Brain microvascular endothelial cell (primary cell): ENCODE measurements at regions not wholly inside any gene's neighbourhood (a gene's known extent, or its start where the extent isn't known, plus 50 kb on each side); places are given as distances from the start of the nearest gene placed in this dataset.

ENCODE experiments used
- DNase-seq: peaks from one replicate; pipeline ENCODE4 v3.0.0-alpha.2; 2020
- H3K27ac ChIP-seq: fragments of 250-450 bp; sonication (Bioruptor Pico); 2 replicates; pipeline ENCODE4 v1.5.1; 2020; ENCODE audit warnings: mild to moderate bottlenecking, moderate library complexity
- H3K27me3 ChIP-seq: fragments of 250-450 bp; sonication (Bioruptor Pico); replicated peaks from 2 replicates; pipeline ENCODE4 v1.5.1; 2020; ENCODE audit warnings: mild to moderate bottlenecking
- H3K36me3 ChIP-seq: fragments of 250-450 bp; sonication (Bioruptor Pico); replicated peaks from 2 replicates; pipeline ENCODE4 v1.5.1; 2020; ENCODE audit warnings: mild to moderate bottlenecking
- H3K4me3 ChIP-seq: 2 replicates; pipeline ENCODE4 v1.5.1; 2011; ENCODE audit warnings: low read depth, mild to moderate bottlenecking, control low read depth, low read length, moderate library complexity
- CTCF ChIP-seq: IDR thresholded peaks from 2 replicates; pipeline ENCODE4 v1.5.1; 2011; ENCODE audit warnings: low read depth, mild to moderate bottlenecking, moderate library complexity, low read length, control low read depth, inconsistent platforms; ENCODE audit errors: missing control alignments
- in situ Hi-C: cut with HindIII; loops from 2 replicates; pipeline ENCODE4 v1.10.0; 2017; ENCODE audit warnings: low sequenced_read_pairs, low pct_ligation_motif_present

GRCh38 chr3:81279481-81280379, 481.7 kb downstream of the GBE1 start:
- no peak overlapping the region for H3K4me3 ChIP-seq
- no peak for TF ChIP-seq CTCF
- H3K27ac ChIP-seq: peak overlapping the region; percentile 21
- no peak for DNase-seq
- H3K36me3 ChIP-seq: no peaks in the 10 kb centered on the region
- in situ Hi-C loops: no loop called here
- H3K27me3 ChIP-seq: no peaks in the 10 kb centered on the region

GRCh38 chr3:81277853-81278252, 483.6 kb downstream of the GBE1 start:
- Histone ChIP-seq H3K27ac (no peak overlapping the region), H3K36me3 (no peaks in the 10 kb centered on the region), H3K27me3 (no peaks in the 10 kb centered on the region), H3K4me3 (no peak overlapping the region)
- in situ Hi-C loops: no loop called here
- no peak for DNase-seq
- TF ChIP-seq CTCF: no peak

GRCh38 chr3:81274671-81275070, 486.8 kb downstream of the GBE1 start:
- Histone ChIP-seq H3K27me3 (no peaks in the 10 kb centered on the region), H3K36me3 (no peaks in the 10 kb centered on the region), H3K4me3 (no peak overlapping the region), H3K27ac (no peak overlapping the region)
- TF ChIP-seq CTCF: no peak
- DNase-seq: no peak
- in situ Hi-C loops: no loop called here

GRCh38 chr3:81270603-81271379, 490.7 kb downstream of the GBE1 start:
- Histone ChIP-seq H3K36me3 (no peaks in the 10 kb centered on the region), H3K27ac (no peak overlapping the region), H3K4me3 (no peak overlapping the region), H3K27me3 (no peaks in the 10 kb centered on the region)
- no peak for DNase-seq
- in situ Hi-C loops: no loop called here
- TF ChIP-seq CTCF: no peak

- H3K27me3 ChIP-seq: no peaks in the 10 kb centered on the region
- no peak overlapping the region for H3K27ac ChIP-seq
- no peak overlapping the region for H3K4me3 ChIP-seq
- no peaks in the 10 kb centered on the region for H3K36me3 ChIP-seq
- no peak for DNase-seq
- in situ Hi-C loops: no loop called here
- TF ChIP-seq CTCF: no peak
These were observed 492.9 kb downstream of the GBE1 start for GRCh38 chr3:81268526-81268925.
